ENCODE measurements at regions not wholly inside any gene's neighbourhood (a gene's known extent, or its start where the extent isn't known, plus 50 kb on each side); places are given as distances from the start of the nearest gene placed in this dataset.
"Not testable (repeated sequence)": the region's sequence is repeated elsewhere in the genome, so short reads cannot be mapped to it uniquely, and the experiment has no call there.

GRCh38 chr14:41071351-41071750 lies 535.3 kb upstream of the LRFN5 start:
- no peak for DNase-seq (ENCODE audit: low spot score)

- no peak for DNase-seq (ENCODE audit: low spot score)
Measured at GRCh38 chr14:41062826-41063225, 543.9 kb upstream of the LRFN5 start.

- no peak for DNase-seq (ENCODE audit: low spot score)
Measured at GRCh38 chr14:41055589-41055988, 551.1 kb upstream of the LRFN5 start.

- no peak for DNase-seq (ENCODE audit: low spot score)
Measured at GRCh38 chr14:41051801-41052200, 554.9 kb upstream of the LRFN5 start.

- no peak for DNase-seq (ENCODE audit: low spot score)
Measured at GRCh38 chr14:41047763-41048162, 558.9 kb upstream of the LRFN5 start.

- DNase-seq (ENCODE audit: low spot score), result no peak
Measured at GRCh38 chr14:41037388-41037787, 569.3 kb upstream of the LRFN5 start.

GRCh38 chr14:41034969-41035368 lies 571.7 kb upstream of the LRFN5 start:
- DNase-seq (ENCODE audit: low spot score), result no peak

- no peak for DNase-seq (ENCODE audit: low spot score)
Measured at GRCh38 chr14:41022932-41023331, 583.7 kb upstream of the LRFN5 start.

GRCh38 chr14:41016213-41016612 lies 590.5 kb upstream of the LRFN5 start:
- DNase-seq (ENCODE audit: low spot score), result no peak

- no peak for DNase-seq (ENCODE audit: low spot score)
Measured at GRCh38 chr14:41000350-41000749, 606.3 kb upstream of the LRFN5 start.

GRCh38 chr14:40989260-40989659 lies 617.4 kb upstream of the LRFN5 start:
- no peak for DNase-seq (ENCODE audit: low spot score)

- no peak for DNase-seq (ENCODE audit: low spot score)
Measured at GRCh38 chr14:40987481-40987880, 619.2 kb upstream of the LRFN5 start.

- no peak for DNase-seq (ENCODE audit: low spot score)
Measured at GRCh38 chr14:40986655-40987054, 620.0 kb upstream of the LRFN5 start.

GRCh38 chr14:40985584-40985983 lies 621.1 kb upstream of the LRFN5 start:
- DNase-seq (ENCODE audit: low spot score), result no peak

- no peak for DNase-seq (ENCODE audit: low spot score)
Measured at GRCh38 chr14:40983604-40984003, 623.1 kb upstream of the LRFN5 start.

- no peak for DNase-seq (ENCODE audit: low spot score)
Measured at GRCh38 chr14:40981247-40981646, 625.4 kb upstream of the LRFN5 start.

GRCh38 chr14:40960257-40960656 lies 646.4 kb upstream of the LRFN5 start:
- not testable (repeated sequence) for DNase-seq (ENCODE audit: low spot score)

GRCh38 chr14:40955131-40955505 lies 651.6 kb upstream of the LRFN5 start:
- no peak for DNase-seq (ENCODE audit: low spot score)

GRCh38 chr14:40954448-40955130 lies 652.1 kb upstream of the LRFN5 start:
- not testable (repeated sequence) for DNase-seq (ENCODE audit: low spot score)

GRCh38 chr14:40944521-40944920 lies 662.2 kb upstream of the LRFN5 start:
- DNase-seq (ENCODE audit: low spot score), result no peak

- no peak for DNase-seq (ENCODE audit: low spot score)
Measured at GRCh38 chr14:40936861-40937260, 669.8 kb upstream of the LRFN5 start.

GRCh38 chr14:40920380-40920779 lies 686.3 kb upstream of the LRFN5 start:
- no peak for DNase-seq (ENCODE audit: low spot score)

- no peak for DNase-seq (ENCODE audit: low spot score)
Measured at GRCh38 chr14:40911141-40911540, 695.5 kb upstream of the LRFN5 start.

GRCh38 chr14:40909906-40910305 lies 696.8 kb upstream of the LRFN5 start:
- no peak for DNase-seq (ENCODE audit: low spot score)

GRCh38 chr14:40903709-40904108 lies 703.0 kb upstream of the LRFN5 start:
- DNase-seq (ENCODE audit: low spot score), result no peak
